PC-9 (cell line): ENCODE measurements at regions not wholly inside any gene's neighbourhood (a gene's known extent, or its start where the extent isn't known, plus 50 kb on each side); places are given as distances from the start of the nearest gene placed in this dataset.

Source experiments
- EZH2 ChIP-seq: fragments of 200-600 bp; sonication (generic); IDR thresholded peaks from 2 replicates; pipeline ENCODE4 v1.8.0; 2017; ENCODE audit warnings: antibody characterized with exemption, low read depth
- TF ChIP-seq, protein P1 (sequence below): fragments of 200-600 bp; sonication (generic); conservative IDR thresholded peaks from 2 replicates; pipeline ENCODE4 v1.6.1; 2017; ENCODE audit warnings: mixed run types, antibody characterized with exemption, mild to moderate bottlenecking, moderate library complexity

DNA sequence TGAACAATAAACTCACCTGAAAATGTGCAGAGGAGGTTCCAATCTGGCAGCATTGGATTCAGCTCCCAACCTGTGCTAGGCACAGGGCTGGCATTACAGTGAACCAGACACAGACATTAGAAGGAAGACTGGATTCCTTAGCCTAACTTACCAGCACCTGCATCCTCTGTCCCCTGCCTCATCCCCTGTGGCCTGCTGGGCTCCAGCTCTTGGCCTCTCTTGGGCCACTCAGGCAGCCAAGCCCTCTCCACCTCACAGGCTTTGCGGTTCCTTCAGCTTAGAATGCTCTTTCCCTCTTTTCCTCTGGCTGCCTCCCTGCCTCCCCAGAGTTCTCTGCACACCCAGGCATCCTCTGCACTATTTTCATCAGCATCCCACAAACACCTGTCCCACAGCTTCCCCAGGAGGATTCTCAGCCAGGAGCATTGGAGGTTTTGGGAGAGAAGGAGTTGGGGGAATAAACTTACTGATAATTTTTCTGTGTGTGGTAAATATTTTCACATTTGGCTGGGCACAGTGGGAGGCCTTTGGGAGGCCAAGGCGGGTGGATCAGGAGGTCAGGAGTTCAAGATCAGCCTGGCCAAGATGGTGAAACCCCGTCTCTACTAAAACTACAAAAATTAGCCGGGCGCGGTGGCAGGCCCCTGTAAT is 132.0 kb downstream of the INHBB start:
- TF ChIP-seq EZH2: no peak
- TF ChIP-seq, protein P1, sequence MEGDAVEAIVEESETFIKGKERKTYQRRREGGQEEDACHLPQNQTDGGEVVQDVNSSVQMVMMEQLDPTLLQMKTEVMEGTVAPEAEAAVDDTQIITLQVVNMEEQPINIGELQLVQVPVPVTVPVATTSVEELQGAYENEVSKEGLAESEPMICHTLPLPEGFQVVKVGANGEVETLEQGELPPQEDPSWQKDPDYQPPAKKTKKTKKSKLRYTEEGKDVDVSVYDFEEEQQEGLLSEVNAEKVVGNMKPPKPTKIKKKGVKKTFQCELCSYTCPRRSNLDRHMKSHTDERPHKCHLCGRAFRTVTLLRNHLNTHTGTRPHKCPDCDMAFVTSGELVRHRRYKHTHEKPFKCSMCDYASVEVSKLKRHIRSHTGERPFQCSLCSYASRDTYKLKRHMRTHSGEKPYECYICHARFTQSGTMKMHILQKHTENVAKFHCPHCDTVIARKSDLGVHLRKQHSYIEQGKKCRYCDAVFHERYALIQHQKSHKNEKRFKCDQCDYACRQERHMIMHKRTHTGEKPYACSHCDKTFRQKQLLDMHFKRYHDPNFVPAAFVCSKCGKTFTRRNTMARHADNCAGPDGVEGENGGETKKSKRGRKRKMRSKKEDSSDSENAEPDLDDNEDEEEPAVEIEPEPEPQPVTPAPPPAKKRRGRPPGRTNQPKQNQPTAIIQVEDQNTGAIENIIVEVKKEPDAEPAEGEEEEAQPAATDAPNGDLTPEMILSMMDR: no peak
